ENCODE measurements at regions not wholly inside any gene's neighbourhood (a gene's known extent, or its start where the extent isn't known, plus 50 kb on each side); places are given as distances from the start of the nearest gene placed in this dataset.

- H3K9me3 Mint-ChIP-seq (ENCODE audit: unreplicated experiment) = no peaks in the 10 kb centered on the region
- TF ChIP-seq CTCF (IDR thresholded peaks at IDR 0.05; ENCODE audit: unreplicated experiment) = no peak
- peaks cover 6% of the 10 kb centered on the region for H3K27me3 Mint-ChIP-seq (ENCODE audit: unreplicated experiment)
- H3K36me3 Mint-ChIP-seq (ENCODE audit: low read depth, unreplicated experiment) = peaks cover 6% of the 10 kb centered on the region
- H3K27ac Mint-ChIP-seq (ENCODE audit: unreplicated experiment) = no peak overlapping the region
- peak; percentile 15 for DNase-seq (ENCODE audit: low spot score)
- no peak overlapping the region for H3K4me3 Mint-ChIP-seq (ENCODE audit: unreplicated experiment)
- peaks cover 12% of the 10 kb centered on the region for H3K4me1 Mint-ChIP-seq (ENCODE audit: unreplicated experiment)
These were observed 298.5 kb downstream of the KLF6 start for GRCh38 chr10:3486346-3487065.

GRCh38 chr10:3485057-3485686 lies 299.8 kb downstream of the KLF6 start:
- TF ChIP-seq CTCF (IDR thresholded peaks at IDR 0.05; ENCODE audit: unreplicated experiment) = no peak
- Mint-ChIP-seq H3K4me3 (ENCODE audit: unreplicated experiment) (no peak overlapping the region), H3K4me1 (ENCODE audit: unreplicated experiment) (peaks cover 12% of the 10 kb centered on the region), H3K27ac (ENCODE audit: unreplicated experiment) (no peak overlapping the region), H3K36me3 (ENCODE audit: low read depth, unreplicated experiment) (peaks cover 6% of the 10 kb centered on the region), H3K27me3 (ENCODE audit: unreplicated experiment) (peaks cover 6% of the 10 kb centered on the region), H3K9me3 (ENCODE audit: unreplicated experiment) (no peaks in the 10 kb centered on the region)
- no peak for DNase-seq (ENCODE audit: low spot score)

- H3K36me3 Mint-ChIP-seq (ENCODE audit: low read depth, unreplicated experiment) = peaks cover 6% of the 10 kb centered on the region
- H3K27ac Mint-ChIP-seq (ENCODE audit: unreplicated experiment) = no peak overlapping the region
- no peak for DNase-seq (ENCODE audit: low spot score)
- peaks cover 6% of the 10 kb centered on the region for H3K27me3 Mint-ChIP-seq (ENCODE audit: unreplicated experiment)
- TF ChIP-seq CTCF (IDR thresholded peaks at IDR 0.05; ENCODE audit: unreplicated experiment) = no peak
- H3K9me3 Mint-ChIP-seq (ENCODE audit: unreplicated experiment) = peaks cover 3% of the 10 kb centered on the region
- peaks cover 12% of the 10 kb centered on the region for H3K4me1 Mint-ChIP-seq (ENCODE audit: unreplicated experiment)
- no peak overlapping the region for H3K4me3 Mint-ChIP-seq (ENCODE audit: unreplicated experiment)
These were observed 300.5 kb downstream of the KLF6 start for GRCh38 chr10:3484306-3485056.

GRCh38 chr10:3482200-3482993 lies 302.6 kb downstream of the KLF6 start:
- H3K4me3 Mint-ChIP-seq (ENCODE audit: unreplicated experiment) = no peak overlapping the region
- no peak for DNase-seq (ENCODE audit: low spot score)

More at GRCh38 chr10:3482200-3482993, 302.6 kb downstream of the KLF6 start:
- TF ChIP-seq CTCF (IDR thresholded peaks at IDR 0.05; ENCODE audit: unreplicated experiment) = no peak
- no peak overlapping the region for H3K27ac Mint-ChIP-seq (ENCODE audit: unreplicated experiment)
- H3K36me3 Mint-ChIP-seq (ENCODE audit: low read depth, unreplicated experiment) = peaks cover 6% of the 10 kb centered on the region
- H3K27me3 Mint-ChIP-seq (ENCODE audit: unreplicated experiment) = peaks cover 4% of the 10 kb centered on the region
- peaks cover 3% of the 10 kb centered on the region for H3K9me3 Mint-ChIP-seq (ENCODE audit: unreplicated experiment)
- peaks cover 22% of the 10 kb centered on the region for H3K4me1 Mint-ChIP-seq (ENCODE audit: unreplicated experiment)

All from endothelial cell (in vitro differentiated cells).